ENCODE measurements at regions not wholly inside any gene's neighbourhood (a gene's known extent, or its start where the extent isn't known, plus 50 kb on each side); places are given as distances from the start of the nearest gene placed in this dataset.
"Not testable (repeated sequence)": the region's sequence is repeated elsewhere in the genome, so short reads cannot be mapped to it uniquely, and the experiment has no call there.

GRCh38 chr9:81072758-81073157 is 616.6 kb downstream of the TLE1 start:
- H3K4me3 ChIP-seq (ENCODE audit: low read depth, low read length), result no peak overlapping the region
- DNase-seq (ENCODE audit: low read depth), result no peak

GRCh38 chr9:81071108-81071507 is 618.2 kb downstream of the TLE1 start:
- DNase-seq (ENCODE audit: low read depth), result peak; percentile 79

GRCh38 chr9:81070689-81071088 is 618.7 kb downstream of the TLE1 start:
- H3K4me3 ChIP-seq (ENCODE audit: low read depth, low read length), result no peak overlapping the region
- DNase-seq (ENCODE audit: low read depth), result no peak

More at GRCh38 chr9:81071108-81071507, 618.2 kb downstream of the TLE1 start:
- H3K4me3 ChIP-seq (ENCODE audit: low read depth, low read length), result no peak overlapping the region

GRCh38 chr9:81069923-81070322 is 619.4 kb downstream of the TLE1 start:
- no peak overlapping the region for H3K4me3 ChIP-seq (ENCODE audit: low read depth, low read length)
- DNase-seq (ENCODE audit: low read depth), result no peak

GRCh38 chr9:81069038-81069795 is 620.1 kb downstream of the TLE1 start:
- DNase-seq (ENCODE audit: low read depth), result no peak
- no peak overlapping the region for H3K4me3 ChIP-seq (ENCODE audit: low read depth, low read length)

- DNase-seq (ENCODE audit: low read depth); H3K4me3 ChIP-seq (ENCODE audit: low read depth, low read length): not testable (repeated sequence)
Measured at GRCh38 chr9:81062995-81063394, 626.4 kb downstream of the TLE1 start.

GRCh38 chr9:81058782-81059181 is 630.6 kb downstream of the TLE1 start:
- no peak overlapping the region for H3K4me3 ChIP-seq (ENCODE audit: low read depth, low read length)
- DNase-seq (ENCODE audit: low read depth), result no peak

- DNase-seq (ENCODE audit: low read depth), result no peak
- H3K4me3 ChIP-seq (ENCODE audit: low read depth, low read length), result no peak overlapping the region
Measured at GRCh38 chr9:81053298-81054025, 635.9 kb downstream of the TLE1 start.

GRCh38 chr9:81052846-81053245 is 636.5 kb downstream of the TLE1 start:
- DNase-seq (ENCODE audit: low read depth), result peak; percentile 58

GRCh38 chr9:81047280-81047679 is 642.1 kb downstream of the TLE1 start:
- H3K4me3 ChIP-seq (ENCODE audit: low read depth, low read length), result no peak overlapping the region
- no peak for DNase-seq (ENCODE audit: low read depth)

More at GRCh38 chr9:81052846-81053245, 636.5 kb downstream of the TLE1 start:
- H3K4me3 ChIP-seq (ENCODE audit: low read depth, low read length), result no peak overlapping the region

GRCh38 chr9:81045658-81046057 is 643.7 kb downstream of the TLE1 start:
- DNase-seq (ENCODE audit: low read depth), result no peak

GRCh38 chr9:81037889-81038288 is 651.5 kb downstream of the TLE1 start:
- no peak overlapping the region for H3K4me3 ChIP-seq (ENCODE audit: low read depth, low read length)
- no peak for DNase-seq (ENCODE audit: low read depth)

More at GRCh38 chr9:81045658-81046057, 643.7 kb downstream of the TLE1 start:
- no peak overlapping the region for H3K4me3 ChIP-seq (ENCODE audit: low read depth, low read length)

GRCh38 chr9:81035601-81036000 is 653.7 kb downstream of the TLE1 start:
- no peak for DNase-seq (ENCODE audit: low read depth)
- no peak overlapping the region for H3K4me3 ChIP-seq (ENCODE audit: low read depth, low read length)

- peak; percentile 31 for DNase-seq (ENCODE audit: low read depth)
- no peak overlapping the region for H3K4me3 ChIP-seq (ENCODE audit: low read depth, low read length)
Measured at GRCh38 chr9:81035171-81035570, 654.2 kb downstream of the TLE1 start.

- DNase-seq (ENCODE audit: low read depth), result peak; percentile 22
Measured at GRCh38 chr9:81032831-81033230, 656.5 kb downstream of the TLE1 start.

GRCh38 chr9:81032030-81032572 is 657.2 kb downstream of the TLE1 start:
- DNase-seq (ENCODE audit: low read depth), result peak; percentile 83
- no peak overlapping the region for H3K4me3 ChIP-seq (ENCODE audit: low read depth, low read length)

More at GRCh38 chr9:81032831-81033230, 656.5 kb downstream of the TLE1 start:
- H3K4me3 ChIP-seq (ENCODE audit: low read depth, low read length), result no peak overlapping the region

- no peak overlapping the region for H3K4me3 ChIP-seq (ENCODE audit: low read depth, low read length)
- DNase-seq (ENCODE audit: low read depth), result no peak
Measured at GRCh38 chr9:81031422-81032029, 657.8 kb downstream of the TLE1 start.

- no peak overlapping the region for H3K4me3 ChIP-seq (ENCODE audit: low read depth, low read length)
- DNase-seq (ENCODE audit: low read depth), result no peak
Measured at GRCh38 chr9:81030027-81030426, 659.3 kb downstream of the TLE1 start.

- no peak overlapping the region for H3K4me3 ChIP-seq (ENCODE audit: low read depth, low read length)
- DNase-seq (ENCODE audit: low read depth), result peak; percentile 95
Measured at GRCh38 chr9:81028504-81028903, 660.8 kb downstream of the TLE1 start.

GRCh38 chr9:81022177-81022576 is 667.2 kb downstream of the TLE1 start:
- no peak overlapping the region for H3K4me3 ChIP-seq (ENCODE audit: low read depth, low read length)
- peak; percentile 21 for DNase-seq (ENCODE audit: low read depth)

Data from skeletal muscle cell (primary cell).